A549 (cell line): ENCODE measurements at regions not wholly inside any gene's neighbourhood (a gene's known extent, or its start where the extent isn't known, plus 50 kb on each side); places are given as distances from the start of the nearest gene placed in this dataset.

Experiments
- ATAC-seq, 2 experiments: fragments of 200-7000 bp in 1 of 2; fragments of >200 bp in 1 of 2; cut with Nextera tagmentation in 1 of 2; cut with Tn5 transposase in 1 of 2; 3 replicates each; pipeline versions ENCODE4 v1.8.0 to v1.9.1; 2018 to 2020; ENCODE audit warnings: mild to moderate bottlenecking in 1 of 2, moderate library complexity in 1 of 2
- CTCF ChIA-PET: fragments of 300-600 bp; sonication (Branson Sonifier 250); formaldehyde crosslinking; extraction: SDS; loops from one replicate; lab custom pipeline; 2021; ENCODE audit warnings: antibody characterized with exemption, inconsistent platforms; lab: Yijun Ruan, JAX
- POLR2A ChIA-PET: fragments of 350-600 bp; formaldehyde crosslinking; extraction: SDS; loops from one replicate; lab custom pipeline; 2021; ENCODE audit warnings: antibody characterized with exemption, inconsistent platforms; lab: Yijun Ruan, JAX
- DNase-seq, 2 experiments: peaks; one replicate each; pipeline versions ENCODE4 v3.0.0 to v3.0.0-alpha.2; 2011 to 2016; ENCODE audit warnings: low read depth in 1 of 2, low spot score in 1 of 2
- FAIRE-seq: peaks from 2 replicates; lab custom pipeline; 2011; peaks lifted over from hg19 to GRCh38; lab: Jason Lieb, UNC
- H3K27ac ChIP-seq, 2 experiments: fragments of >200 bp; sonication (Bioruptor Twin); formaldehyde crosslinking; 3 replicates each; pipeline ENCODE4 v1.5.1; 2016 to 2017
- H3K4me1 ChIP-seq: fragments of >200 bp; sonication (Bioruptor Twin); formaldehyde crosslinking; 3 replicates; pipeline ENCODE4 v1.6.1; 2016
- H3K4me2 ChIP-seq: fragments of >200 bp; sonication (Bioruptor Twin); formaldehyde crosslinking; 3 replicates; pipeline ENCODE4 v1.6.1; 2016
- H3K4me3 ChIP-seq: fragments of >200 bp; sonication (Bioruptor Twin); formaldehyde crosslinking; 3 replicates; pipeline ENCODE4 v1.5.1; 2016
- H3K9me3 ChIP-seq: fragments of >200 bp; sonication (Bioruptor Twin); formaldehyde crosslinking; 3 replicates; pipeline ENCODE4 v1.6.1; 2016
- CTCF ChIP-seq: fragments of >200 bp; sonication (Bioruptor Twin); formaldehyde crosslinking; IDR thresholded peaks from 3 replicates; pipeline ENCODE4 v1.5.1; 2016
- EHF ChIP-seq: fragments of 250-450 bp; sonication (Bioruptor Pico); IDR thresholded peaks from 2 replicates; pipeline ENCODE4 v1.5.0; 2020; ENCODE audit warnings: mild to moderate bottlenecking
- EHMT2 ChIP-seq: fragments of 200-600 bp; sonication (generic); IDR thresholded peaks from 2 replicates; pipeline ENCODE4 v1.6.1; 2016; ENCODE audit warnings: antibody characterized with exemption, low read depth, mild to moderate bottlenecking, moderate library complexity
- EP300 ChIP-seq, 2 experiments: fragments of >200 bp; sonication (Bioruptor Twin); formaldehyde crosslinking; IDR thresholded peaks; 2 replicates in 1 of 2; 3 replicates in 1 of 2; pipeline ENCODE4 v1.6.1; 2016 to 2017
- GATA3 ChIP-seq: IDR thresholded peaks from 2 replicates; pipeline ENCODE4 v1.6.1; 2012; ENCODE audit warnings: borderline replicate concordance
- HDAC2 ChIP-seq: fragments of 200-600 bp; sonication (generic); IDR thresholded peaks from 2 replicates; pipeline ENCODE4 v1.6.1; 2016
- HES2 ChIP-seq: fragments of >200 bp; sonication (Bioruptor Twin); formaldehyde crosslinking; IDR thresholded peaks from 2 replicates; pipeline ENCODE4 v1.6.1; 2016
- HEYL ChIP-seq: fragments of 250-450 bp; sonication (Bioruptor Pico); IDR thresholded peaks from 2 replicates; pipeline ENCODE4 v1.8.0; 2021; ENCODE audit warnings: mild to moderate bottlenecking, moderate library complexity
- HOXB13 ChIP-seq: fragments of 250-450 bp; sonication (Bioruptor Pico); IDR thresholded peaks from 2 replicates; pipeline ENCODE4 v1.5.0; 2020; ENCODE audit warnings: low read depth, mild to moderate bottlenecking, moderate library complexity
- JUN ChIP-seq, 2 experiments: fragments of >200 bp; sonication (Bioruptor Twin); formaldehyde crosslinking; IDR thresholded peaks; 2 replicates in 1 of 2; 3 replicates in 1 of 2; pipeline ENCODE4 v1.6.1; 2016 to 2017
- JUNB ChIP-seq: fragments of >200 bp; sonication (Bioruptor Twin); formaldehyde crosslinking; IDR thresholded peaks from 2 replicates; pipeline ENCODE4 v1.6.1; 2016
- MAFK ChIP-seq: fragments of 450-650 bp; IDR thresholded peaks from 2 replicates; pipeline ENCODE4 v1.6.1; 2014; ENCODE audit not compliant: partially characterized antibody
- MYC ChIP-seq: IDR thresholded peaks from 2 replicates; pipeline ENCODE4 v1.6.1; 2012; ENCODE audit warnings: mild to moderate bottlenecking, inconsistent platforms, low read length, improper control_type of control experiment, borderline replicate concordance
- POLR2AphosphoS2 ChIP-seq: conservative IDR thresholded peaks from 2 replicates; pipeline ENCODE4 v1.6.1; 2012; ENCODE audit warnings: low read length, improper control_type of control experiment, inconsistent platforms
- RCOR1 ChIP-seq: fragments of 150-350 bp; IDR thresholded peaks from 2 replicates; pipeline ENCODE4 v1.6.1; 2014; ENCODE audit warnings: antibody characterized with exemption, low read length, low read depth
- RFX5 ChIP-seq: fragments of 450-650 bp; IDR thresholded peaks from 2 replicates; pipeline ENCODE4 v1.7.1; 2014; ENCODE audit warnings: antibody characterized with exemption, mild to moderate bottlenecking, moderate library complexity
- RNF2 ChIP-seq: fragments of 200-600 bp; sonication (generic); IDR thresholded peaks from 2 replicates; pipeline ENCODE4 v1.6.1; 2016; ENCODE audit warnings: low read depth, mild to moderate bottlenecking, antibody characterized with exemption, moderate library complexity, borderline replicate concordance
- SMC3 ChIP-seq: fragments of >200 bp; sonication (Bioruptor Twin); formaldehyde crosslinking; IDR thresholded peaks from 3 replicates; pipeline ENCODE4 v1.6.1; 2018; ENCODE audit warnings: inconsistent platforms
- SREBF2 ChIP-seq: fragments of 450-650 bp; IDR thresholded peaks from 2 replicates; pipeline ENCODE4 v1.6.1; 2014; ENCODE audit warnings: mild to moderate bottlenecking, moderate library complexity
- ZNF302 ChIP-seq: fragments of 250-450 bp; sonication (Bioruptor Pico); IDR thresholded peaks from 2 replicates; pipeline ENCODE4 v1.9.0; 2021; ENCODE audit warnings: inconsistent platforms, mild to moderate bottlenecking, moderate library complexity
- ZSCAN20 ChIP-seq: fragments of 250-450 bp; sonication (Bioruptor Pico); IDR thresholded peaks from 2 replicates; pipeline ENCODE4 v1.8.0; 2022; ENCODE audit warnings: mild to moderate bottlenecking, moderate library complexity
- WGBS: methylation state at CpG from one replicate; pipeline ENCODE4 v1.1.6; 2017; ENCODE audit errors: missing lambda C conversion rate; 5-methylcytosine and 5-hydroxymethylcytosine counted together
- TF ChIP-seq, protein P1 (sequence below): IDR thresholded peaks from 2 replicates; pipeline ENCODE4 v1.6.1; 2012
- TF ChIP-seq, protein P2 (sequence below): fragments of 450-650 bp; IDR thresholded peaks from 2 replicates; pipeline ENCODE4 v1.6.1; 2014; ENCODE audit warnings: antibody characterized with exemption

GRCh38 chr2:128834880-128835252 lies 516.2 kb upstream of the HS6ST1 start:
- H3K4me1 ChIP-seq = no peaks in the 10 kb centered on the region
- H3K4me2 ChIP-seq = no peak overlapping the region
- FAIRE-seq = no peak
- no peak for DNase-seq
- ChIA-PET CTCF (interaction anchor here (0.6 kb wide), 1 partner anchor 76 kb away, joined by 3 read pairs; no protein-coding TSS in a partner anchor), POLR2A (no interaction called here)
- H3K27ac ChIP-seq = no peak overlapping the region
- no peaks in the 10 kb centered on the region for H3K9me3 ChIP-seq
- TF ChIP-seq SMC3 = no peak
- no peak for TF ChIP-seq JUN (IDR thresholded peaks at IDR 0.05)
- no peak for TF ChIP-seq HES2
- no peak for TF ChIP-seq GATA3
- no peak for TF ChIP-seq HDAC2
- no peak for TF ChIP-seq SREBF2
- TF ChIP-seq, protein P1, sequence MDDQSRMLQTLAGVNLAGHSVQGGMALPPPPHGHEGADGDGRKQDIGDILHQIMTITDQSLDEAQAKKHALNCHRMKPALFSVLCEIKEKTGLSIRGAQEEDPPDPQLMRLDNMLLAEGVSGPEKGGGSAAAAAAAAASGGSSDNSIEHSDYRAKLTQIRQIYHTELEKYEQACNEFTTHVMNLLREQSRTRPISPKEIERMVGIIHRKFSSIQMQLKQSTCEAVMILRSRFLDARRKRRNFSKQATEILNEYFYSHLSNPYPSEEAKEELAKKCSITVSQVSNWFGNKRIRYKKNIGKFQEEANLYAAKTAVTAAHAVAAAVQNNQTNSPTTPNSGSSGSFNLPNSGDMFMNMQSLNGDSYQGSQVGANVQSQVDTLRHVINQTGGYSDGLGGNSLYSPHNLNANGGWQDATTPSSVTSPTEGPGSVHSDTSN = no peak
- no peak for TF ChIP-seq ZSCAN20 (CRISPR knock-in tag)
- TF ChIP-seq EP300 (IDR thresholded peaks at IDR 0.05) = no peak
- no peak for TF ChIP-seq MAFK
- no peak overlapping the region for H3K4me3 ChIP-seq
- ATAC-seq = no peak
- WGBS = 3% methylated on average over 5 of the region's 7 CpGs

GRCh38 chr2:128835342-128835855 lies 516.7 kb upstream of the HS6ST1 start:
- Histone ChIP-seq H3K4me2 (no peak overlapping the region), H3K27ac (no peak overlapping the region), H3K4me1 (no peaks in the 10 kb centered on the region), H3K4me3 (no peak overlapping the region), H3K9me3 (no peaks in the 10 kb centered on the region)
- ChIA-PET CTCF (interaction anchor here (0.6 kb wide), 1 partner anchor 75 kb away, joined by 3 read pairs; no protein-coding TSS in a partner anchor), POLR2A (no interaction called here)
- WGBS = 4% methylated on average over 5 of the region's 10 CpGs
- no peak for FAIRE-seq
- no peak for ATAC-seq
- TF ChIP-seq HOXB13 (no peak), EHMT2 (no peak), EHF (CRISPR knock-in tag) (no peak), RCOR1 (no peak), RFX5 (no peak)
- TF ChIP-seq, protein P2, sequence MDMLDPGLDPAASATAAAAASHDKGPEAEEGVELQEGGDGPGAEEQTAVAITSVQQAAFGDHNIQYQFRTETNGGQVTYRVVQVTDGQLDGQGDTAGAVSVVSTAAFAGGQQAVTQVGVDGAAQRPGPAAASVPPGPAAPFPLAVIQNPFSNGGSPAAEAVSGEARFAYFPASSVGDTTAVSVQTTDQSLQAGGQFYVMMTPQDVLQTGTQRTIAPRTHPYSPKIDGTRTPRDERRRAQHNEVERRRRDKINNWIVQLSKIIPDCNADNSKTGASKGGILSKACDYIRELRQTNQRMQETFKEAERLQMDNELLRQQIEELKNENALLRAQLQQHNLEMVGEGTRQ = no peak
- TF ChIP-seq, all 56 proteins: peak for 0
- DNase-seq = no peak

DNA sequence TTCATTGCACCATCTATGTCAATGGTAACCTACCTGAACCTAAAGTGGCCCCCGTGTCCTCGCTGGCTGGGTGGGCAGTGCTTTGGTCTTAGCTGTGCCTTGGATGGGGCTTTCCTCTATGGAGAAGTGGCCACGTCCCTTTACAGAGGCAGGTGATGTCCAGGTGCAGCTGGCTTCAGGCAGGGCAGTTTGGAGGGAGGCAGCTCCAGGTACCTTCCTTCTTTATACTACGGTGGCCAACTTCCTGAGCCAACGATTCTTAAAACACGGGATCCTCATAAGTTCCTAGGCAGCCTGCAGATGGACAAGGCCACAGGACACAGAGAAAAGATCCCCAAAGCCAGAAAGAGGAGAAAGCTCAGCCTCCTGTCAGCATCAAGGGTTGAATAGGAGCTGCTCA lies 517.3 kb upstream of the HS6ST1 start:
- ATAC-seq = no peak
- no peak overlapping the region for H3K4me2 ChIP-seq
- ChIA-PET POLR2A (no interaction called here), CTCF (no interaction called here)
- DNase-seq = no peak
- no peak overlapping the region for H3K27ac ChIP-seq
- no peaks in the 10 kb centered on the region for H3K4me1 ChIP-seq
- TF ChIP-seq ZNF302 (CRISPR knock-in tag) (no peak), HEYL (CRISPR knock-in tag) (no peak), MYC (no peak), RNF2 (no peak), CTCF (no peak), SMC3 (no peak), RCOR1 (no peak), POLR2AphosphoS2 (no peak), JUNB (no peak)
- WGBS = 0% methylated on average over 5 of the region's 6 CpGs
- H3K4me3 ChIP-seq = no peak overlapping the region
- no peaks in the 10 kb centered on the region for H3K9me3 ChIP-seq
- no peak for FAIRE-seq
